ENCODE measurements at regions not wholly inside any gene's neighbourhood (a gene's known extent, or its start where the extent isn't known, plus 50 kb on each side); places are given as distances from the start of the nearest gene placed in this dataset.
A peak's percentile ranks its signal among the peaks of the same experiment; 100 is the strongest.

DNA sequence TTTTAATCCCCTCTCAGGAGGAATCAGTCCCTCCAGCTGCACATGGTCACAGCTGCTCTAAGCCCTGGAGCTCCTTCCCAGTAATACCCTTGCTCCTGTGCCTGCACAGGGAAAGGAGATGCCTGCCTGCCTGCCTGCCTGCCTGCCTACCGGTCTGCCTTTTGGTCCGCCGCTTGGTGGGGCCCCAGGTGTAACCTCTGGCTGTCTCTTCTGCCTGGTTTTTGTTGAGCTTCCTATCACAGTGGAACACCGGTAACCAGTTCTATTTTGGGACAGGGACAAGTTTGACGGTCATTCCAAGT lies 99.8 kb downstream of the DAD1 start (continued):
- TF ChIP-seq, protein P1, sequence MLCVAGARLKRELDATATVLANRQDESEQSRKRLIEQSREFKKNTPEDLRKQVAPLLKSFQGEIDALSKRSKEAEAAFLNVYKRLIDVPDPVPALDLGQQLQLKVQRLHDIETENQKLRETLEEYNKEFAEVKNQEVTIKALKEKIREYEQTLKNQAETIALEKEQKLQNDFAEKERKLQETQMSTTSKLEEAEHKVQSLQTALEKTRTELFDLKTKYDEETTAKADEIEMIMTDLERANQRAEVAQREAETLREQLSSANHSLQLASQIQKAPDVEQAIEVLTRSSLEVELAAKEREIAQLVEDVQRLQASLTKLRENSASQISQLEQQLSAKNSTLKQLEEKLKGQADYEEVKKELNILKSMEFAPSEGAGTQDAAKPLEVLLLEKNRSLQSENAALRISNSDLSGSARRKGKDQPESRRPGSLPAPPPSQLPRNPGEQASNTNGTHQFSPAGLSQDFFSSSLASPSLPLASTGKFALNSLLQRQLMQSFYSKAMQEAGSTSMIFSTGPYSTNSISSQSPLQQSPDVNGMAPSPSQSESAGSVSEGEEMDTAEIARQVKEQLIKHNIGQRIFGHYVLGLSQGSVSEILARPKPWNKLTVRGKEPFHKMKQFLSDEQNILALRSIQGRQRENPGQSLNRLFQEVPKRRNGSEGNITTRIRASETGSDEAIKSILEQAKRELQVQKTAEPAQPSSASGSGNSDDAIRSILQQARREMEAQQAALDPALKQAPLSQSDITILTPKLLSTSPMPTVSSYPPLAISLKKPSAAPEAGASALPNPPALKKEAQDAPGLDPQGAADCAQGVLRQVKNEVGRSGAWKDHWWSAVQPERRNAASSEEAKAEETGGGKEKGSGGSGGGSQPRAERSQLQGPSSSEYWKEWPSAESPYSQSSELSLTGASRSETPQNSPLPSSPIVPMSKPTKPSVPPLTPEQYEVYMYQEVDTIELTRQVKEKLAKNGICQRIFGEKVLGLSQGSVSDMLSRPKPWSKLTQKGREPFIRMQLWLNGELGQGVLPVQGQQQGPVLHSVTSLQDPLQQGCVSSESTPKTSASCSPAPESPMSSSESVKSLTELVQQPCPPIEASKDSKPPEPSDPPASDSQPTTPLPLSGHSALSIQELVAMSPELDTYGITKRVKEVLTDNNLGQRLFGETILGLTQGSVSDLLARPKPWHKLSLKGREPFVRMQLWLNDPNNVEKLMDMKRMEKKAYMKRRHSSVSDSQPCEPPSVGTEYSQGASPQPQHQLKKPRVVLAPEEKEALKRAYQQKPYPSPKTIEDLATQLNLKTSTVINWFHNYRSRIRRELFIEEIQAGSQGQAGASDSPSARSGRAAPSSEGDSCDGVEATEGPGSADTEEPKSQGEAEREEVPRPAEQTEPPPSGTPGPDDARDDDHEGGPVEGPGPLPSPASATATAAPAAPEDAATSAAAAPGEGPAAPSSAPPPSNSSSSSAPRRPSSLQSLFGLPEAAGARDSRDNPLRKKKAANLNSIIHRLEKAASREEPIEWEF (IDR thresholded peaks at IDR 0.05; ENCODE audit: insufficient replicate concordance, low read depth, low read length) = no peak
- no peak for TF ChIP-seq NFIC (IDR thresholded peaks at IDR 0.05; ENCODE audit: low read depth, low read length)
- TF ChIP-seq, protein P2, sequence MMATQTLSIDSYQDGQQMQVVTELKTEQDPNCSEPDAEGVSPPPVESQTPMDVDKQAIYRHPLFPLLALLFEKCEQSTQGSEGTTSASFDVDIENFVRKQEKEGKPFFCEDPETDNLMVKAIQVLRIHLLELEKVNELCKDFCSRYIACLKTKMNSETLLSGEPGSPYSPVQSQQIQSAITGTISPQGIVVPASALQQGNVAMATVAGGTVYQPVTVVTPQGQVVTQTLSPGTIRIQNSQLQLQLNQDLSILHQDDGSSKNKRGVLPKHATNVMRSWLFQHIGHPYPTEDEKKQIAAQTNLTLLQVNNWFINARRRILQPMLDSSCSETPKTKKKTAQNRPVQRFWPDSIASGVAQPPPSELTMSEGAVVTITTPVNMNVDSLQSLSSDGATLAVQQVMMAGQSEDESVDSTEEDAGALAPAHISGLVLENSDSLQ (IDR thresholded peaks at IDR 0.05) = no peak
- no peak for TF ChIP-seq JUND (IDR thresholded peaks at IDR 0.05; ENCODE audit: low read depth, low read length)
- no peak for TF ChIP-seq PAX5 (IDR thresholded peaks at IDR 0.05; ENCODE audit: borderline replicate concordance, low read depth, low read length)
- TF ChIP-seq, protein P3, sequence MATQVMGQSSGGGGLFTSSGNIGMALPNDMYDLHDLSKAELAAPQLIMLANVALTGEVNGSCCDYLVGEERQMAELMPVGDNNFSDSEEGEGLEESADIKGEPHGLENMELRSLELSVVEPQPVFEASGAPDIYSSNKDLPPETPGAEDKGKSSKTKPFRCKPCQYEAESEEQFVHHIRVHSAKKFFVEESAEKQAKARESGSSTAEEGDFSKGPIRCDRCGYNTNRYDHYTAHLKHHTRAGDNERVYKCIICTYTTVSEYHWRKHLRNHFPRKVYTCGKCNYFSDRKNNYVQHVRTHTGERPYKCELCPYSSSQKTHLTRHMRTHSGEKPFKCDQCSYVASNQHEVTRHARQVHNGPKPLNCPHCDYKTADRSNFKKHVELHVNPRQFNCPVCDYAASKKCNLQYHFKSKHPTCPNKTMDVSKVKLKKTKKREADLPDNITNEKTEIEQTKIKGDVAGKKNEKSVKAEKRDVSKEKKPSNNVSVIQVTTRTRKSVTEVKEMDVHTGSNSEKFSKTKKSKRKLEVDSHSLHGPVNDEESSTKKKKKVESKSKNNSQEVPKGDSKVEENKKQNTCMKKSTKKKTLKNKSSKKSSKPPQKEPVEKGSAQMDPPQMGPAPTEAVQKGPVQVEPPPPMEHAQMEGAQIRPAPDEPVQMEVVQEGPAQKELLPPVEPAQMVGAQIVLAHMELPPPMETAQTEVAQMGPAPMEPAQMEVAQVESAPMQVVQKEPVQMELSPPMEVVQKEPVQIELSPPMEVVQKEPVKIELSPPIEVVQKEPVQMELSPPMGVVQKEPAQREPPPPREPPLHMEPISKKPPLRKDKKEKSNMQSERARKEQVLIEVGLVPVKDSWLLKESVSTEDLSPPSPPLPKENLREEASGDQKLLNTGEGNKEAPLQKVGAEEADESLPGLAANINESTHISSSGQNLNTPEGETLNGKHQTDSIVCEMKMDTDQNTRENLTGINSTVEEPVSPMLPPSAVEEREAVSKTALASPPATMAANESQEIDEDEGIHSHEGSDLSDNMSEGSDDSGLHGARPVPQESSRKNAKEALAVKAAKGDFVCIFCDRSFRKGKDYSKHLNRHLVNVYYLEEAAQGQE (IDR thresholded peaks at IDR 0.05; ENCODE audit: low read depth, low read length) = no peak
- TF ChIP-seq SP1 (IDR thresholded peaks at IDR 0.05; ENCODE audit: low read depth, low read length) = no peak
- TF ChIP-seq, protein P4, sequence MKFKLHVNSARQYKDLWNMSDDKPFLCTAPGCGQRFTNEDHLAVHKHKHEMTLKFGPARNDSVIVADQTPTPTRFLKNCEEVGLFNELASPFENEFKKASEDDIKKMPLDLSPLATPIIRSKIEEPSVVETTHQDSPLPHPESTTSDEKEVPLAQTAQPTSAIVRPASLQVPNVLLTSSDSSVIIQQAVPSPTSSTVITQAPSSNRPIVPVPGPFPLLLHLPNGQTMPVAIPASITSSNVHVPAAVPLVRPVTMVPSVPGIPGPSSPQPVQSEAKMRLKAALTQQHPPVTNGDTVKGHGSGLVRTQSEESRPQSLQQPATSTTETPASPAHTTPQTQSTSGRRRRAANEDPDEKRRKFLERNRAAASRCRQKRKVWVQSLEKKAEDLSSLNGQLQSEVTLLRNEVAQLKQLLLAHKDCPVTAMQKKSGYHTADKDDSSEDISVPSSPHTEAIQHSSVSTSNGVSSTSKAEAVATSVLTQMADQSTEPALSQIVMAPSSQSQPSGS (IDR thresholded peaks at IDR 0.05; ENCODE audit: low read length) = no peak
- no peak for TF ChIP-seq MYB (IDR thresholded peaks at IDR 0.05; ENCODE audit: borderline replicate concordance, low read depth, low read length)
- TF ChIP-seq, protein P5, sequence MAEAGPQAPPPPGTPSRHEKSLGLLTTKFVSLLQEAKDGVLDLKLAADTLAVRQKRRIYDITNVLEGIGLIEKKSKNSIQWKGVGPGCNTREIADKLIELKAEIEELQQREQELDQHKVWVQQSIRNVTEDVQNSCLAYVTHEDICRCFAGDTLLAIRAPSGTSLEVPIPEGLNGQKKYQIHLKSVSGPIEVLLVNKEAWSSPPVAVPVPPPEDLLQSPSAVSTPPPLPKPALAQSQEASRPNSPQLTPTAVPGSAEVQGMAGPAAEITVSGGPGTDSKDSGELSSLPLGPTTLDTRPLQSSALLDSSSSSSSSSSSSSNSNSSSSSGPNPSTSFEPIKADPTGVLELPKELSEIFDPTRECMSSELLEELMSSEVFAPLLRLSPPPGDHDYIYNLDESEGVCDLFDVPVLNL (IDR thresholded peaks at IDR 0.05; ENCODE audit: low read depth, low read length) = no peak
- no peak for TF ChIP-seq ZNF384 (IDR thresholded peaks at IDR 0.05; ENCODE audit: borderline replicate concordance, low read depth, low read length)
- TF ChIP-seq TCF12 (IDR thresholded peaks at IDR 0.05; ENCODE audit: low read depth, low read length) = no peak
- TF ChIP-seq CBFB (IDR thresholded peaks at IDR 0.05; ENCODE audit: low read depth) = 0 out of 2 replicates have a peak, but pooled peaks have one; percentile 4
- TF ChIP-seq, protein P6, sequence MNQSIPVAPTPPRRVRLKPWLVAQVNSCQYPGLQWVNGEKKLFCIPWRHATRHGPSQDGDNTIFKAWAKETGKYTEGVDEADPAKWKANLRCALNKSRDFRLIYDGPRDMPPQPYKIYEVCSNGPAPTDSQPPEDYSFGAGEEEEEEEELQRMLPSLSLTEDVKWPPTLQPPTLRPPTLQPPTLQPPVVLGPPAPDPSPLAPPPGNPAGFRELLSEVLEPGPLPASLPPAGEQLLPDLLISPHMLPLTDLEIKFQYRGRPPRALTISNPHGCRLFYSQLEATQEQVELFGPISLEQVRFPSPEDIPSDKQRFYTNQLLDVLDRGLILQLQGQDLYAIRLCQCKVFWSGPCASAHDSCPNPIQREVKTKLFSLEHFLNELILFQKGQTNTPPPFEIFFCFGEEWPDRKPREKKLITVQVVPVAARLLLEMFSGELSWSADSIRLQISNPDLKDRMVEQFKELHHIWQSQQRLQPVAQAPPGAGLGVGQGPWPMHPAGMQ (IDR thresholded peaks at IDR 0.05; ENCODE audit: borderline replicate concordance) = no peak
